GM18858 (cell line): ENCODE measurements at regions not wholly inside any gene's neighbourhood (a gene's known extent, or its start where the extent isn't known, plus 50 kb on each side); places are given as distances from the start of the nearest gene placed in this dataset.
"Not testable (repeated sequence)": the region's sequence is repeated elsewhere in the genome, so short reads cannot be mapped to it uniquely, and the experiment has no call there.

Source experiments
- ATAC-seq: cut with Tn5 transposase; IDR thresholded peaks from one replicate; pipeline ENCODE4 v1.9.1; 2021; ENCODE audit not compliant: unreplicated experiment

DNA sequence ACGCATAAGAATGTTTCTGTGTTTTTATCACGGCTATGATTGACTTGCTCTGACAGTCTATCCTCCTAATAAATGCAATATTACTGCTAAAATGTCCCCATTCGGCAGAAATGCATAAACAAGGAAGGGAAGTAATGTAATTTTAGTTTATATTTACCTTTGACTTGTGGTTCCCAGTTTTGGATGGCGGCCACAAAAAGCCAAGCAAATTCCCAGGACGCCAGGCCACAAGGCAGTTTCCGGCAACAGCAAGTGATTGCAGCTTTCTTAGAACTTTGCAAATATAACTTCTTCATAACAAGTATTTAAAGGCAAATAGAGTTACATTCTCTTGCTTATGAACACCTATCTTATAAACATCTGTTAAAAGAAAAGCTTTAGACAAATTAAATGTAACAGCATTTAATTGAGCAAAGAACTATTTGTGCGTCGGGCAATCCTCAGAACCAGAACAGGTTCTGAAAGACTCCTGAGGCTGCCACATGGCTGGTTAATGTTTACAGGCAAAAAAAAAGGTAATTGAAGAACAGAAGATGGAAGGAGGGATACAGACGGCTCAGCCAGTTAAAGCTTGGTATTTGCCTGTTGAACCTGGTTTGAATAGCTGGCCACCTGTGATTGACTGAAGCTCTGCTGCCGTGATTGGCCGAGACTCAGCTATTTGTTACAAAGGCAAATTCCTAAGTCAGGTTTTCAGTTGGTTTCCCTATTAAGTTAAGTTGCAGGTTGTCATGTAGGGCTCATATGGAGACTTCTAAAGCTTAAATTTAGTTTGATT, 80.8 kb downstream of the C21orf91 start:
- no peak for ATAC-seq

DNA sequence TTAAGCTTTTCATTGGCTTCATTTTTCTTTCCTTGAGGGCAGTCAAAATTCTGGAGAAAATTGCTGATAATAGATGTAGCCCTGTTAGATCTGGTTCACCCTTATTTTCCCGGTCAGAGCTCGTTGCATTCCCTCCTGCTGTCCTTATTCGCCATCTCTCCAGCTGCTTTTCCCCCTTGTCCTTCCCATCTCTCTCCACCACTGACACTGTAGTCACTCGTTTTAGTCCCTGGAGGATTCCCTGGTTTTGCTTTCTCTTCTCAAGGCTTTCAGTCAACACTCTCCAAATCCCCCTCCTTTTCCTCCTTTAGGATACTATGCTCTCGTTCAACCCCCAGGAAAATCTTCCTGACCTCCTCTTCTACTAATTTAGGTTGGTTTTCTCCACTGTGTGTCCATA, 83.1 kb downstream of the C21orf91 start:
- ATAC-seq, result no peak

DNA sequence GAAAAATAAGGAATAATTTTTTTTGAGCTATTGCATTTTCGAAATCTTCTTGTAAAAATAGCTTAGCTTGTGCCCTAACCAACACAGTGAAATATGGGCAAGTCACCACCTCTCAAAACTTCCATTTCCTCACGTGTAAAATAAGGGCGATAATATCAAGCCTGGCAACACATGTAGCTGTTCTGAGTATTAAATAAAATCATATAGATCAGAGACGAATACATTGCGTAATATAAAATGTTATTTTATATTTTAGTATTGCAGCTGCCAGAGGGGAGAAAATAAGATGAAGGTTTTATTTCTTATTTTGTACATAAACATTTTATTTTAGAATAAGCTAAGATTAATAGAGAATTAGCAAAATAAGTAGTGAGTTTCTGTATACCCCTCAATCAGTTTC, 85.9 kb downstream of the C21orf91 start:
- ATAC-seq, result no peak

DNA sequence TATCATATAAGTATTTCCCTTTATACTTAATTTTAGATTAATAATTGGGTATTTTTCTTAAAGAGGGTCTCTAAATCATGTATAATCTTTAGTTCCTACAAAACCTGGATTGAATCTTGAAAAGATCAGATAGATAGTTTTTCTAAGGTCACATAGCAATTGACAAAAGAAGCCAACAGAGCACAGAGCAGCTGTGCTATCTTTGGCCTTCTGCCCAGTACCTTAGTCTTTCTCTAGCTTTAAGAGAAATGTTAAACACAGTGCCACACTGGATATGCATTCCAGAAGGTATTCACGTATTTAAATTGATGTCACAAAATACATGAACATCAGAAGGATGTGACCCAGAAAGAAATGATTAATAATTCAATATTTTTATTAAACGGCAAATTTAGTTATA, 86.8 kb downstream of the C21orf91 start:
- no peak for ATAC-seq

DNA sequence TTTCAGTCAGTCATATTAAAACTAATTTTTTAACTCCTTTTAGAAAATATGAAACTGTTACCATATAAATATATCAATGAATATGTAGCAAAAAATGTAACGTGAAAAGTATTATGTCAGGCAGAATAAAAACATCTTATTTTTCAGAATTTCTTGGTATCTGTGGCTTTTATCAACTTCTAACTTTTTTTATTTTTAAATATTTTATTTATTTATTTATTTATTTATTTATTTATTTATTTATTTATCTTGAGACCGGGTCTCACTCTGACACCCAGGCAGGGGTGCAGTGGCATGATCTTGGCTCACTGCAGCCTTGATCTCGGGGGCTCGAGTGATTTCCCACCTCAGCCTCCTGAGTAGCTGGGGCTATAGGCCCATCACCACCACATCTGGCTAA, 87.6 kb downstream of the C21orf91 start:
- ATAC-seq, result no peak

DNA sequence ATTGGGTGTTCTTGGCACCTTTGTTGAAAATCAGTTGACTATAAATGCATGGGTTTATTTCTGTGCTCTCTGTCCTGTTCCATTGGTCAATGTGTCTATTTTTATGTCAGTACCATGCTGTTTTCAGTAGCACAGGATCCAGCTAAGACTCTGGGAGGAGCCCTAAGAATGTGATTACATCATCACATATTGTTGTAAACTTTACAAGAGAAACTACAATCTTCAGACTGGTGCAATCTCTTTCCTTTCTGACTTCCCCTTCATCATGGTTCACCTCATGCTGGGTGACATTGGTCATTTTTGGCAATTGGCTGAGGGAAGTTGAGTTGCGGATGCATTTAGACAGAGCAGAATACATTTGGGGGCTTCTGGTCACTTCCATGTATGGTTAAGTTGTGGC, 88.4 kb downstream of the C21orf91 start:
- ATAC-seq, result no peak

DNA sequence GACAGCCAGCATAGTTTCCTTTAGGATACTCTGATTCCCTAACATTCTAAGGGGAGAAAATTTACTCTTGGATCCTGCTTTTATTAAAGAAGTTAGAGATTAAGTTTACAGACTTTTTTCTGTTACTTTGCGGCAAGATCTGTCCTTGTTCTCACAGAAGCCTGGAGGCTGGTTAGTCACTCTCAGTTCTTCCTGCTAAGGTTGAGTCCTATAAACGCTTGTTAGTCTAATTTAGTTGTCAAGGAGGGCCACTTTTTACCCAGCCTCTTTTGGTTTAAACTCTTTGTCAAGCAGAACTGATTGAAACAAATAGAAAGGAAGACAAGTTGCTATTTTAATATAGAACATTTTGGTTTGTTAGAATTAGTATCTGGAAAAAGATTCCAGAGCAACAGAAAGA, 89.7 kb downstream of the C21orf91 start:
- no peak for ATAC-seq

DNA sequence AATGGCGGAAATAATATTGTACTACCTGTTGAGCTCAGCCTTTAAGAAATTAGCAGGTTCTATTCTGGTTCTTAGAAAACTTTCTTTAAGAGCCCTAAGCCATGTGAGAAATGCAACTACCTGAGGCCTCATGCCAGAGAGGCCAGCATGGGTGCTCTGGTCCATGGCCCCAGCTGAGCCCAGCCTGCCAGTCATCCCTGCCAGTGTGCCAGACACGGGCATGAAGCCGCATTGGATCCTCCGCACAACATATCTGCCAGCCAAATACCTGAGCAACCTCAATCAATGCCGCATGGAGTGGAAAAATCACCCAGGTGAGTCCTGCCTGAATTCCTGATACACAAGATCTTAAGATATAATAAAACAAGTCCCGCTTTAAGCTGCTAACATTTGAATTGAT, 91.8 kb downstream of the C21orf91 start:
- no peak for ATAC-seq

DNA sequence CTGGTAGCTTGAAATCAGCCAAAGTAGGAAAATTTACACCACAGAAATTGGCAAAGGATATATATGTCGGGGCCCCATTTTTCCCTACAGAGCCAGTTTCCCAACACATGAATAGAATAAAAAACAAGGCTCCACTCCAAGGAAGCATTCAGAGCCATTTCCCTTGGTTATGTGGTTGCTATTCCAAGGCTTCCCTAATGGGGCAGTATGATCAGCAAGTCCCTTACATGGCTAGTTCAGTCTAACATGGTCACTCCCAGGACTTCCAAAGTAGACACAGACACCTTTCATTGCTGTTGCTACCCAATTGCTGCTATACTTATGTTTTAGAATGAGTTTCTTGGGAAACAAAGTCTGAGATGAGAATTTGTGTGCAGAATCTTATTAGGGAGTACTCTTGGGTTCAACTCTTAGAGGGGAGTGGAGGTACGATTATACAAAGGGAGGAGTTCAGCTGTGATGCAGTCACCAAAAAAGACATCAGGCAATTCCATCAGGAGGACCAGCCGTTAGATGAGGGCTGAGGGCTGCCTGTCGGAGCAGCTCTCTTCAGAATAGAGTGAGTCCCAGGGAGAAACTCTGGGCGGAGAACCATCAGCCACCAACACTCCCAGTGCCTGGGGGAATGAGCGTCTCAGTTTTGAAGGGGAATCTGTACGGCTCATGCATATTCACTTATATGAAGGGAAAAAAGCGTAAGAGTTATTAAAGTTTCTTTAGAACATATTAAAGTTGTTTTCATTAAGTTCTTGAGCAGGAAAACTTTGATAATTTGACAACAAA, 92.9 kb downstream of the C21orf91 start:
- no peak for ATAC-seq

DNA sequence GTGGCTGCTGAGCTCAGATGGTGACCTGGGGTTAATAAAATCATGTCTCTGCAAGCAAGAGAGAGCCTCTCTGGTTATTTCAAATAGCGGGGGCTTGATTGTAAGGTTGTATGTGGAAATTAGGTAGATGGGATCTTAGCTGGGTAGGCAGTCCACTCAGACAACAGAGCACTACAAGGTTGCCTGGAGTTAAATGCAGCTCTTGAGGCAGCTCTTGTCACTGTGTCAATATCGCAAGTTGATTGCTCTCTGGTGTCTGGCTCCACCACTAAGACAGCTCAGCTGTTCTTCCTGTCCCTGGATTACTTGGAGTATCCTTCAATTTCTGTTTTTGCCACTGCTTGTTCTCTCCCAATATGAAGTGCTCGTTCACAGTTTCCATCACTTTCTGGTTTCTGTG, 93.8 kb downstream of the C21orf91 start:
- ATAC-seq, result no peak

DNA sequence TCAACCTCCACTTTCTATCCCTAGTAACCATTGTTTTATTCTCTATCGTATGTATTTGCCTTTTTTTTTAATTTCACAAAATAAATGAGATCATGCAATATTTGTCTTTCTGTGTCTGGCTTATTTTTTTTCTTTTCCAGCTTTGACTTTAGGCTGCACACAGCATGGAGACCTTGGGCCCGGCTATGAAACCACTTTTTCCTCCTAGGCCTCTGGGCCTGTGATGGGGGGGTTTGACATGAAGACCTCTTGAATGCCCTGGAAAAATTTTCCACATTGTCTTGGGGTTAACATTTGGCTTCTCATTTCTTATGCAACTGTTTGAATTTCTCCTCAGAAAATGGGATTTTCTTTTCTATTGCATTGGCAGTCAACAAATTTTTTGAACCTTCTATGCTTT, 100.2 kb upstream of the BTG3 start:
- ATAC-seq, result no peak

DNA sequence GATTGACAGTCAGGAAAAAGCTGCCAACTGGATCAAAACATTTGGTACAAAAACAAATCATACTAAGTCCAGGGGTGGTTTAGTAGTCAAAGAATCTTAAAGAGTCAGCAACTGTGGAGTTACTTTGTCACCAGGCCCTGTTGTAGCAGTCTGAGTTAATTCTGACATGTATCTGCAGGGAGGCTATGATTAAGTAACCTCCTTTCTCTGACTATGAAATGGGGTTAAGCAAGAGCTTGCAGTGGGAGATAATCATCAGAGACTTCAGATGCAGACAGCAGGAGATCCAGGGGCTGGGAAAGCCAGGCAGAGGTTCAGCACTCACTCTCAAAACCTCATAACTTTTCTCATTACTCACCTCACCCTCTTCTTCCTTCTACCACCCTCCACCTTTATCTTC, 99.2 kb upstream of the BTG3 start:
- ATAC-seq, result no peak

DNA sequence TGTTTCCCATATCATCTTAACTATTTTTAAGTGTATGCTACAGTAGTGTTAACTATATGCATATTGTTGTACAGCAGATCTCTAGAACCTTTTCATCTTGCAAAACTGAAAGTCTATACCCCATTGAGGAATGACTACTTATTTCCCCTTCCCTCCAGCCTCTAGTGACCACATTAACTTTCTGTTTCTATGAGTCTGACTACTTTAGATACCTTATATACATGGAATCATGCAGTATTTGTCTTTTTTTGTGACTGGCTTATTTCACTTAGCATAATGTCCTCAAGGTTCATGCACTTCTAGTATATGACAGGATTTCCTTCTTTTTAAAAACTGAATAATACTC, 96.5 kb upstream of the BTG3 start:
- peak; percentile 100 for ATAC-seq

DNA sequence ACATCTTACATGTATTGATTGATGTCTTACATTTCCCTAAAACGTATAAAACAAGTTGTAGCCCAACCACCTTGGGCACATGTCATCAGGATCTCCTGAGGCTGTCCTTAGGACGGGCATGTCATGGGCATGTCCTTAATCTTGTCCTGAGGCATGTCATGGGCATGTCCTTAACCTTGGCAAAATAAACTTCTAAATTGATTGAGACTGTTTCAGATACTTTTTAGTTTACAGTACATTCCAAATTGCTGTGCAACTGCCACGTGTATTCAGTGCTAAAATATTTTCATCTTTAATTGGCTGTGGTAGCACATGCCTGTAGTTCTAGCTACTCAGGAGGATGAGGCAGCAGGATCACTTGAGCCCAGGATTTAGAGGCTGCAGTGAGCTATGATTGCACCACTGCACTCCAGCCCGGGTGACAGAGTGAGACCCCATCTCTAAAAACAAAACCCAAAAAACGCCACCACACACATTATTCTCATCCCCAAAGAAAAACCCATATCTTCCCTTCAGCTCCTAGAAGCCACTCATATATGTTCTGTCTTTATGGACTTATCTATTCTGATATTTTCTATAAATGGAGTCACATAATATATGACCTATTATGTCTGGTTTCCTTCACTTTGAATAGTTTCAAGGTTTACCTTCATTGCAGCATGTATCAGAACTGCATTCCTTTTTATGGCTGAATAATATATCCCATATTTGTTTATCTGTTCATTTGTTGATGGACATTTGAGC, 96.0 kb upstream of the BTG3 start:
- ATAC-seq, result peak; percentile 28

DNA sequence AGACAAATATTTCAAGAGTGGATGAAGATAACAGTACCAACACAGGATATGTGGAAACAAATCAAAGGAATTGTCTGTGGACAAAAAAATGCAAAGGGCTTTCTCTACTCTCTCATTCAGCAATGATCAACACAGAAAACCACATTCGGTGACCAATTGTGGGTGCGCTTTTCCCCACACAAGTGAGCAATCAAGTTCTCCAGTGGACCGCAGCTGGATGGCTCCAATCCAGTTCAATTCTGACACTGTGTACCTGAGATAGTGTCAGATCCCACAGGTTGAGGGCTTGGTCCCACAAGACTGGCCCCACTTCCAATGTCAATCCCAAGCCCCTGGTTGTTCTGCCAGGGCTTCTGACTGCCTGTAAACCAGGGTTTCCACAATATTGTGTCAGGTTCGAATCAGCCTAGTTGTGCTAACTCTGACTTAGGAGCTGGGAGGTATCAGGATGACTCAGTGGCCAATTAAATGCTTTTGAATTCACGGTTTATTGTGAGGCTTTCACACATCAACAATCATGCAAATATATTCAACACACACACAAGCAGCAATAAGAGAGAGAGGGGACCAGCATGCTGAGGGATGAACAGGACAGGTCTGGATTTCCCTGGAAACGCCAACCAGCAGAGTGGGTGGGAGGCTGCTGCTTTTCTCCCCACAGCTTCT, 87.0 kb upstream of the BTG3 start:
- peak; percentile 88 for ATAC-seq

DNA sequence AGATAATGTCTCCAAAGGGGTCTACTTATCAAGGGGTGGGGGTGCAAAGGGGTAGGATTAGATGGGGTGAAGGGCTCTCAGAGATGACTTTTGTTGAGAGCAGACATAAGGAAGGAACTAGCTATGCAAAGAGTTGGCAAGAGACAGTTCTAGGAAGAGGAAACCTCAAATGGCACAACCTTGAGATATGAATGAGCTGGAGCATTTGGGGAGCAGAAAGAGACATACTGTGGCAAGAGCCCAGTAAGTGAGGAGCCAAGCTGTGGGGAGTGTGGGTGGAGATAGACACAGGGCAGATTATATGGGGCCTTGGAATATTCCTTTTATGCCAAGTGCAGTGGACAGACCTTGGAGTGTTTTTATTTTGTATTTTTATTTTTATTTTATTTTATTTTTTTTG, 84.8 kb upstream of the BTG3 start:
- no peak for ATAC-seq

DNA sequence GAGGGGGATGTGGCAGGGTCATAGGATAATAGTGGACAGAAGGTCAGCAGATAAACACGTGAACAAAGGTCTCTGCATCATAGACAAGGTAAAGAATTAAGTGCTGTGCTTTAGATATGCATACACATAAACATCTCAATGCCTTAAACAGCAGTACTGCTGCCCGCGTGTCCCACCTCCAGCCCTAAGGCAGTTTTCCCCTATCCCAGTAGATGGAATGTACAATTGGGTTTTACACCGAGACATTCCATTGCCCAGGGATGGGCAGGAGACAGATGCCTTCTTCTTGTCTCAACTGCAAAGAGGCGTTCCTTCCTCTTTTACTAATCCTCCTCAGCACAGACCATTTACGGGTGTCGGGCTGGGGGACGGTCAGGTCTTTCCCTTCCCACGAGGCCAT, 81.7 kb upstream of the BTG3 start:
- not testable (repeated sequence) for ATAC-seq

DNA sequence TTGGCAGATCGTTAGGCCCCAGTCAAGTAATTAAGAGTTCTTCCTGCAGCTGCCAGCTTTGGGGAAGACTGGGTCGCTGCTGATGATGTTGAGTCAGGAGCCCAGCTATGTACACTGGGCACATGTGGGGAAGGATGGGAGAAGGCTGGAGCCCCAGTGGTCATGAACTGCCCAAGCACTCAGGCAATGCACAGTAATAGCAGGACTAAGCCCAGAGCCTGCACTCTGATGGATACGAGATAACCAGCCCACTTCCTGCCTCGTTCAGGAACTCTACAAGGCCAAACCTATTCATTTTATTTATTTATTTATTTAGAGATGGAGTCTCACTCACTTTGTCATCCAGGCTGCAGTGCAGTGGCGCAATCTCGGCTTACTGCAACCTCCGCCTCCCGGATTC, 81.1 kb upstream of the BTG3 start:
- no peak for ATAC-seq

DNA sequence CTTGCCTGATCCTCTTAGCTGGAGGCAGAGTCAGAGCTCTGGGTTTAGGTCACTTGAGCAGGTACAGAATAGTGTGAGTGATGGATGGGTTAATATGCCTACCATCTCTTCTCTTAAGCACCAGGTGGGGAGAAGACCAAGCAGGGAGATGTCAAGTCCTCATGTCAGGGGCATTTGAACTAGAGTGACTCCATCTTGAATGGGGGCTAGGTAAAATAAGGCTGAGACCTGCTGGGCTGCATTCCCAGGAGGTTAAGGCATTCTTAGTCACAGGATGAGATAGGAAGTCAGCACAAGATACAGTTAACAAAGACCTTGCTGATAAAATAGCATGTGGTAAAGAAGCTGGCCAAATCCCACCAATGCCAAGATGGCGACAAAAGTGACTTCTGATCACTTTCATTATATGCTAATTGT, 77.4 kb upstream of the BTG3 start:
- no peak for ATAC-seq

DNA sequence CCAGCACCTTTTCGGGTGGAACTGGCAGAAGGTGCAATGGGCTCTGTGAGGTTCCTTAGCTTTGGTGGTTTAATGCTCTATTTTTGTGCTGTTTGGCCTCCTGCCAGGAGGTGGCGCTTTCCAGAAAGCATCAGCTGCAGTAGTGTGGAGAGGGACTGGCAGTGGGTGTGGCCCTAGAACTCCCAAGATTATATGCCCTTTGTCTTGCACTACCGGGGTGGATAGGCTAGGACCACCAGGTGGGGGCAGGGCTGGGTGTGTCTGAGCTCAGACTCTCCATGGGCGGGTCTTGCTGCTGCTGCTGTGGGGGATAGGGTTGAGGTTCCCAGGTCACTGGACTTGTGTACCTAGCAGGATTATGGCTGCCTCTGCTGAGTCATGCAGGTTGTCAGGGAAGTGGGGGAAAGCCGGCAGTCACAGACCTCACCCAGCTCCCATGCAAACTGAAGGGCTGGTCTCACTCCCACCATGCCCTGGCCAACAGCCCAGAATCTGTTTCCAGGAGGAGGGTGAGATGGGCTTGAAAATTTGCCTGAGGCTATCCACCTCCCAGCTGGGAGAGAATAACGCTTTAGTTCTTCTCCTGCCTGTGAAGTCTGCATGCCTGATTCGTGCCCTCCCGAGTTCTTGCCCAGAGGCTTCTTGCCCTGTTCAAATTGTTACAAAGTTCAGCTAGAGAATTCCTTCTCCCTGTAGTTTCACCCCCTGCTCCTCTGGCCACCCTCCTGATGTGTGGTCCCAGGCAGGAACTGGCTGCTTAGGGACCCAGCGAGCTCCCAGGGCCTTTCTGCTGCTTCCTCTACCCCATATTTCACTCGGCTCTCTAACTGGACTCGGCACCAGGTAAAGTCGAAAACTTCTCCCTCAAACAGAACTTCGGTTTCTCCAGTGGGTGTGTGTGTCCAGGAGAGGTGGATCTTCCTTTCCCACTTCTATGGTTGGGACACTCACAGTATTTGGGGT, 76.5 kb upstream of the BTG3 start:
- no peak for ATAC-seq
